HCT116 (cell line): ENCODE measurements at regions not wholly inside any gene's neighbourhood (a gene's known extent, or its start where the extent isn't known, plus 50 kb on each side); places are given as distances from the start of the nearest gene placed in this dataset.

Source experiments
- ATAC-seq: fragments of 200-7000 bp; cut with Tn5 transposase; 2 replicates; pipeline ENCODE4 v1.9.1; 2020; ENCODE audit warnings: mild to moderate bottlenecking, moderate library complexity
- BruUV-seq: library from RNA; stranded (reverse); fragments of 400-500 nt; replicated peaks from 2 replicates; lab custom pipeline; 2021; lab: Mats Ljungman, UMichigan
- CTCF ChIA-PET: fragments of 300-600 bp; sonication (Branson Sonifier 250); formaldehyde crosslinking; loops from one replicate; lab custom pipeline; 2021; ENCODE audit warnings: antibody characterized with exemption; lab: Charles Lee
- POLR2A ChIA-PET: fragments of 300-600, 350-600 bp; sonication (Branson Sonifier 250); formaldehyde crosslinking; loops from one replicate; lab custom pipeline; 2021; ENCODE audit warnings: antibody characterized with exemption; lab: Charles Lee
- RAD21 ChIA-PET, 2 experiments: fragments of 300-600 bp; sonication (Branson Sonifier 250); formaldehyde crosslinking; loops; one replicate each; lab custom pipeline; 2023; ENCODE audit warnings: low total read pairs in 2 of 2; ENCODE audit not compliant: uncharacterized antibody in 2 of 2, unreplicated experiment in 2 of 2, low non-redundant PET in 1 of 2; lab: Charles Lee
- DNase-seq: peaks from one replicate; pipeline ENCODE4 v3.0.0-alpha.2; 2010; ENCODE audit warnings: low read depth, low spot score
- H2AFZ ChIP-seq: fragments of 200-600 bp; shearing (Covaris generic), sonication (generic); 2 replicates; pipeline ENCODE4 v1.6.1; 2017; ENCODE audit warnings: low read depth, mixed run types, mixed read lengths, antibody characterized with exemption, low read length; ENCODE audit not compliant: poor library complexity, severe bottlenecking
- H3K27ac ChIP-seq: 2 replicates; pipeline ENCODE4 v1.5.1; 2012; ENCODE audit warnings: low read depth, low read length
- H3K27me3 ChIP-seq: fragments of 200-600 bp; sonication (generic); 2 replicates; pipeline ENCODE4 v1.6.1; 2016; ENCODE audit warnings: mixed run types, low read length, mixed read lengths; ENCODE audit not compliant: insufficient read depth
- H3K36me3 ChIP-seq, 2 experiments: fragments of 200-500 bp in 1 of 2; fragments of 200-600 bp in 1 of 2; sonication (Bioruptor generic) in 1 of 2; sonication (generic) in 1 of 2; 2 replicates each; pipeline versions ENCODE4 v1.5.1 to v1.6.1; 2014 to 2016; ENCODE audit warnings: low read length in 2 of 2, inconsistent platforms in 1 of 2, mixed read lengths in 1 of 2, mixed run types in 1 of 2; ENCODE audit not compliant: insufficient read depth in 2 of 2, control insufficient read depth in 1 of 2
- H3K4me1 ChIP-seq, 2 experiments: fragments of 200-600 bp in 1 of 2; sonication (generic) in 1 of 2; 2 replicates each; pipeline versions ENCODE4 v1.5.1 to v1.6.1; 2012 to 2017; ENCODE audit warnings: low read length in 2 of 2, inconsistent platforms in 1 of 2, mild to moderate bottlenecking in 1 of 2, mixed read lengths in 1 of 2, mixed run types in 1 of 2, moderate library complexity in 1 of 2; ENCODE audit not compliant: insufficient read depth in 2 of 2, control insufficient read depth in 1 of 2
- H3K4me2 ChIP-seq: fragments of 200-600 bp; sonication (generic); 2 replicates; pipeline ENCODE4 v1.6.1; 2017; ENCODE audit warnings: mixed run types, low read length, mixed read lengths
- H3K4me3 ChIP-seq, 2 experiments: fragments of 200-600 bp in 1 of 2; sonication (generic) in 1 of 2; replicated peaks in 1 of 2; 2 replicates each; pipeline ENCODE4 v1.5.1; 2011 to 2016; ENCODE audit warnings: low read length in 2 of 2, control low read depth in 1 of 2, low read depth in 1 of 2, mild to moderate bottlenecking in 1 of 2, mixed read lengths in 1 of 2, mixed run types in 1 of 2
- H3K79me2 ChIP-seq: fragments of 200-600 bp; sonication (generic); 2 replicates; pipeline ENCODE4 v1.6.1; 2017; ENCODE audit warnings: mild to moderate bottlenecking, mixed run types, low read length, moderate library complexity, mixed read lengths; ENCODE audit not compliant: insufficient read depth
- H3K9ac ChIP-seq: fragments of 200-600 bp; sonication (generic); 2 replicates; pipeline ENCODE4 v1.6.1; 2016; ENCODE audit warnings: low read length, mixed read lengths
- H3K9me2 ChIP-seq: fragments of 200-600 bp; sonication (generic), shearing (Covaris generic); 2 replicates; pipeline ENCODE4 v1.6.1; 2017; ENCODE audit warnings: mixed run types, mild to moderate bottlenecking, moderate library complexity; ENCODE audit not compliant: insufficient read depth
- H3K9me3 ChIP-seq, 2 experiments: fragments of 200-500 bp in 1 of 2; fragments of 200-600 bp in 1 of 2; sonication (Bioruptor generic) in 1 of 2; sonication (generic) in 1 of 2; 2 replicates each; pipeline ENCODE4 v1.6.1; 2014 to 2017; ENCODE audit warnings: low read length in 2 of 2, mixed read lengths in 2 of 2, inconsistent platforms in 1 of 2, low read depth in 1 of 2, mild to moderate bottlenecking in 1 of 2, mixed run types in 1 of 2, moderate library complexity in 1 of 2; ENCODE audit not compliant: control insufficient read depth in 1 of 2, insufficient read depth in 1 of 2
- H4K20me1 ChIP-seq: fragments of 200-600 bp; sonication (generic), shearing (Covaris generic); 2 replicates; pipeline ENCODE4 v1.6.1; 2017; ENCODE audit warnings: mixed run types, mild to moderate bottlenecking, moderate library complexity; ENCODE audit not compliant: insufficient read depth
- EGR1 ChIP-seq: IDR thresholded peaks from 2 replicates; pipeline ENCODE4 v1.6.1; 2012; ENCODE audit warnings: low read depth
- ELF1 ChIP-seq: IDR thresholded peaks from 2 replicates; pipeline ENCODE4 v1.6.1; 2012; ENCODE audit warnings: low read depth, borderline replicate concordance
- EZH2 ChIP-seq: fragments of 200-600 bp; sonication (generic); IDR thresholded peaks from 2 replicates; pipeline ENCODE4 v1.6.1; 2017; ENCODE audit warnings: antibody characterized with exemption, mixed run types
- EZH2phosphoT487 ChIP-seq: fragments of 200-600 bp; IDR thresholded peaks from 2 replicates; pipeline ENCODE4 v1.6.1; 2018; ENCODE audit warnings: antibody characterized with exemption, borderline replicate concordance
- FOSL1 ChIP-seq: IDR thresholded peaks from 2 replicates; pipeline ENCODE4 v1.6.1; 2012; ENCODE audit warnings: low read depth
- JUND ChIP-seq: IDR thresholded peaks from 2 replicates; pipeline ENCODE4 v1.6.1; 2012
- POLR2A ChIP-seq: IDR thresholded peaks from 2 replicates; pipeline ENCODE4 v1.7.0; 2011; ENCODE audit warnings: borderline replicate concordance; ENCODE audit not compliant: insufficient read depth, insufficient read length; ENCODE audit errors: extremely low read depth
- POLR2AphosphoS5 ChIP-seq: IDR thresholded peaks from 2 replicates; pipeline ENCODE4 v1.6.1; 2011; ENCODE audit warnings: mild to moderate bottlenecking, low read depth, low read length, moderate library complexity
- REST ChIP-seq: IDR thresholded peaks from 2 replicates; pipeline ENCODE4 v1.6.1; 2012; ENCODE audit warnings: low read depth
- SIN3A ChIP-seq: IDR thresholded peaks from 2 replicates; pipeline ENCODE4 v1.6.1; 2012; ENCODE audit warnings: low read depth
- SRF ChIP-seq: IDR thresholded peaks from 2 replicates; pipeline ENCODE4 v1.6.1; 2012; ENCODE audit warnings: low read depth
- TCF7L2 ChIP-seq: IDR thresholded peaks from 2 replicates; pipeline ENCODE4 v1.7.0; 2011; ENCODE audit warnings: borderline replicate concordance, inconsistent platforms; ENCODE audit not compliant: insufficient read depth, insufficient read length; ENCODE audit errors: extremely low read depth
- ZNF274 ChIP-seq: fragments of 200-500 bp; sonication (Bioruptor generic); IDR thresholded peaks from 2 replicates; pipeline ENCODE4 v1.6.1; 2014; ENCODE audit warnings: mild to moderate bottlenecking, low read depth, low read length, inconsistent platforms
- intact Hi-C: fragments of 100-400 bp; cut with micrococcal nuclease; formaldehyde crosslinking; loops from 2 replicates; pipeline ENCODE4 v1.10.0; 2022

GRCh38 chr14:55901291-55901690 is 216.9 kb upstream of the PELI2 start:
- intact Hi-C loops, result no loop called here
- no peak overlapping the region for H3K4me2 ChIP-seq
- H4K20me1 ChIP-seq, result no peaks in the 10 kb centered on the region
- no peak overlapping the region for H3K9ac ChIP-seq
- no peaks in the 10 kb centered on the region for H3K9me3 ChIP-seq
- RAD21 ChIA-PET, result no interaction called here
- TF ChIP-seq TCF7L2 (no peak), EGR1 (no peak), SIN3A (no peak), REST (no peak), EZH2phosphoT487 (no peak), POLR2AphosphoS5 (no peak), ELF1 (no peak), EZH2 (no peak), POLR2A (no peak), SRF (no peak), JUND (no peak), ZNF274 (no peak), FOSL1 (no peak)
- no peak overlapping the region for H3K27ac ChIP-seq
- DNase-seq (no peak), ATAC-seq (no peak)
- H3K27me3 ChIP-seq, result no peaks in the 10 kb centered on the region
- H2AFZ ChIP-seq, result no peak overlapping the region
- no TSS peak for BruUV-seq
- CTCF ChIA-PET, result no interaction called here
- no peaks in the 10 kb centered on the region for H3K4me1 ChIP-seq
- H3K36me3 ChIP-seq, result no peaks in the 10 kb centered on the region
- POLR2A ChIA-PET, result no interaction called here
- H3K79me2 ChIP-seq, result no peaks in the 10 kb centered on the region
- H3K4me3 ChIP-seq, result no peak overlapping the region
- H3K9me2 ChIP-seq, result no peaks in the 10 kb centered on the region
